ENCODE measurements at regions not wholly inside any gene's neighbourhood (a gene's known extent, or its start where the extent isn't known, plus 50 kb on each side); places are given as distances from the start of the nearest gene placed in this dataset.

DNA sequence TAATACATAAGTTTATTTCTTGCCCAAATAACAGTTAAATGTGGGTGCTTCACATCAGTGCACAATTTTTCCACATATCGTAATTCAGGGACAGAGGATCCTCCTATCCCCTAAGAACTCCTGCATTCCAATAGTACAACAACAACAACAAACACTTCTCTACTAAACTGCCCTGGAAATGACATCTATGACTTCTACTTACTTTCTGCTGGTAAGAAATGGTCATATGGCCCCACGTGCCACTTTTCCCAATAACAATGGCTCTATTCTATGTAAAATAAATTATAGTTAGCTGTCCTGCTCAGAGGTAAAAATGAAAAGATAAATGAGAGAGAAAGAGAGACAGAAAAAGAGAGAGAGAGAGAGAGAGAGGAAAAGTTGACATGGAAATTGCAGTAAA, 308.5 kb downstream of the ATXN7L3B start:
- Mint-ChIP-seq H3K27ac (no peak overlapping the region), H3K4me1 (no peaks in the 10 kb centered on the region), H3K27me3 (ENCODE audit: low read depth) (no peaks in the 10 kb centered on the region), H3K36me3 (no peaks in the 10 kb centered on the region), H3K4me3 (no peak overlapping the region), H3K9me3 (no peaks in the 10 kb centered on the region)
- no peak for DNase-seq (ENCODE audit: low spot score in 2 of 2, unreplicated experiment in 2 of 2)
- TF ChIP-seq, protein P1, sequence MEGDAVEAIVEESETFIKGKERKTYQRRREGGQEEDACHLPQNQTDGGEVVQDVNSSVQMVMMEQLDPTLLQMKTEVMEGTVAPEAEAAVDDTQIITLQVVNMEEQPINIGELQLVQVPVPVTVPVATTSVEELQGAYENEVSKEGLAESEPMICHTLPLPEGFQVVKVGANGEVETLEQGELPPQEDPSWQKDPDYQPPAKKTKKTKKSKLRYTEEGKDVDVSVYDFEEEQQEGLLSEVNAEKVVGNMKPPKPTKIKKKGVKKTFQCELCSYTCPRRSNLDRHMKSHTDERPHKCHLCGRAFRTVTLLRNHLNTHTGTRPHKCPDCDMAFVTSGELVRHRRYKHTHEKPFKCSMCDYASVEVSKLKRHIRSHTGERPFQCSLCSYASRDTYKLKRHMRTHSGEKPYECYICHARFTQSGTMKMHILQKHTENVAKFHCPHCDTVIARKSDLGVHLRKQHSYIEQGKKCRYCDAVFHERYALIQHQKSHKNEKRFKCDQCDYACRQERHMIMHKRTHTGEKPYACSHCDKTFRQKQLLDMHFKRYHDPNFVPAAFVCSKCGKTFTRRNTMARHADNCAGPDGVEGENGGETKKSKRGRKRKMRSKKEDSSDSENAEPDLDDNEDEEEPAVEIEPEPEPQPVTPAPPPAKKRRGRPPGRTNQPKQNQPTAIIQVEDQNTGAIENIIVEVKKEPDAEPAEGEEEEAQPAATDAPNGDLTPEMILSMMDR (IDR thresholded peaks at IDR 0.05; ENCODE audit: unreplicated experiment): no peak

DNA sequence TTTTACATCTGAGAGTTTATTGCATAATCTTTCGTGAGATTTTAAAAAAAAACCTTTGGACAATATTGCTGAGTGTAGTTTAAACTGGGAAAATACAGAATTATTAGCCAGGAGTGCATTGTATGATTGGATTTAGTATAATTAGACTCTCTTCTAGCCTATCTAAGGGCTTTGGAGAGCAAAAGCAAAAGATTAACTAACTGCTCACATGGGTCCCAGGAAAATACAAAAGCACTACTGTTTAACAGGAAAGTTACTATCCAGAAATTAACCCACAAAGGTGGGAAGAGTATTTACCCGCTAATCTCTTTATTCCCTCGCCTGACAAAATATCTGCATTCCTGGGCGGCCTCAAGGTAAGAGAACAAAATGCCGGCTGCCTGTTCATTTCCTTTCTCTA, 309.5 kb downstream of the ATXN7L3B start:
- no peaks in the 10 kb centered on the region for H3K4me1 Mint-ChIP-seq
- H3K27ac Mint-ChIP-seq: no peak overlapping the region
- no peaks in the 10 kb centered on the region for H3K9me3 Mint-ChIP-seq
- no peak overlapping the region for H3K4me3 Mint-ChIP-seq
- no peaks in the 10 kb centered on the region for H3K27me3 Mint-ChIP-seq (ENCODE audit: low read depth)
- H3K36me3 Mint-ChIP-seq: no peaks in the 10 kb centered on the region
- TF ChIP-seq, protein P1 (IDR thresholded peaks at IDR 0.05; ENCODE audit: unreplicated experiment): no peak
- no peak for DNase-seq (ENCODE audit: low spot score in 2 of 2, unreplicated experiment in 2 of 2)

- H3K27ac Mint-ChIP-seq: no peak overlapping the region
- no peaks in the 10 kb centered on the region for H3K9me3 Mint-ChIP-seq
- H3K36me3 Mint-ChIP-seq: no peaks in the 10 kb centered on the region
- H3K4me1 Mint-ChIP-seq: no peaks in the 10 kb centered on the region
- no peak for DNase-seq (ENCODE audit: low spot score in 2 of 2, unreplicated experiment in 2 of 2)
- H3K27me3 Mint-ChIP-seq (ENCODE audit: low read depth): no peaks in the 10 kb centered on the region
- H3K4me3 Mint-ChIP-seq: no peak overlapping the region
- TF ChIP-seq, protein P1 (IDR thresholded peaks at IDR 0.05; ENCODE audit: unreplicated experiment): no peak
Observed at GRCh38 chr12:74848006-74848405, 310.4 kb downstream of the ATXN7L3B start.

- Mint-ChIP-seq H3K27me3 (ENCODE audit: low read depth) (no peaks in the 10 kb centered on the region), H3K4me3 (no peak overlapping the region), H3K4me1 (no peaks in the 10 kb centered on the region), H3K36me3 (no peaks in the 10 kb centered on the region), H3K27ac (no peak overlapping the region), H3K9me3 (no peaks in the 10 kb centered on the region)
- TF ChIP-seq, protein P1 (IDR thresholded peaks at IDR 0.05; ENCODE audit: unreplicated experiment): no peak
- no peak for DNase-seq (ENCODE audit: low spot score in 2 of 2, unreplicated experiment in 2 of 2)
Observed at GRCh38 chr12:74849801-74850200, 312.2 kb downstream of the ATXN7L3B start.

- no peak for DNase-seq (ENCODE audit: low spot score in 2 of 2, unreplicated experiment in 2 of 2)
- TF ChIP-seq, protein P1 (IDR thresholded peaks at IDR 0.05; ENCODE audit: unreplicated experiment): no peak
- Mint-ChIP-seq H3K27me3 (ENCODE audit: low read depth) (no peaks in the 10 kb centered on the region), H3K4me3 (no peak overlapping the region), H3K4me1 (peaks cover 18% of the 10 kb centered on the region), H3K9me3 (no peaks in the 10 kb centered on the region), H3K27ac (no peak overlapping the region), H3K36me3 (no peaks in the 10 kb centered on the region)
Observed at GRCh38 chr12:74871817-74872216, 334.2 kb downstream of the ATXN7L3B start.

GRCh38 chr12:74885775-74886174, 323.9 kb downstream of the KCNC2 start:
- Mint-ChIP-seq H3K27me3 (ENCODE audit: low read depth) (no peaks in the 10 kb centered on the region), H3K4me1 (peaks cover 29% of the 10 kb centered on the region), H3K36me3 (no peaks in the 10 kb centered on the region), H3K9me3 (peaks cover 16% of the 10 kb centered on the region), H3K4me3 (no peak overlapping the region), H3K27ac (no peak overlapping the region)
- DNase-seq (ENCODE audit: low spot score in 2 of 2, unreplicated experiment in 2 of 2): no peak
- TF ChIP-seq, protein P1 (IDR thresholded peaks at IDR 0.05; ENCODE audit: unreplicated experiment): no peak
